ENCODE measurements at regions not wholly inside any gene's neighbourhood (a gene's known extent, or its start where the extent isn't known, plus 50 kb on each side); places are given as distances from the start of the nearest gene placed in this dataset.

GRCh38 chr5:117562647-117563046 is 988.0 kb upstream of the SEMA6A start:
- no peak overlapping the region for H3K4me3 Mint-ChIP-seq
- H3K27me3 Mint-ChIP-seq (ENCODE audit: low read depth): no peaks in the 10 kb centered on the region
- Histone ChIP-seq H2BK120ac (ENCODE audit: low read depth, low read length, poor library complexity, severe bottlenecking) (no peak overlapping the region), H3K18ac (ENCODE audit: insufficient read length, low read depth, low read length) (no peak overlapping the region), H4K5ac (ENCODE audit: insufficient read length, low read depth, low read length) (no peak overlapping the region), H3T11ph (ENCODE audit: low read length) (no peak overlapping the region), H3K4me1 (ENCODE audit: insufficient read depth, low read length) (no peaks in the 10 kb centered on the region), H4K8ac (replicated peaks; ENCODE audit: insufficient read length, low read depth, low read length) (no peak overlapping the region), H3K4me2 (ENCODE audit: insufficient read depth, insufficient read length, low read length) (no peak overlapping the region), H2BK5ac (ENCODE audit: insufficient read length, low read length) (no peak overlapping the region), H3K79me2 (ENCODE audit: insufficient read depth, low read length) (no peaks in the 10 kb centered on the region), H4K91ac (ENCODE audit: insufficient read length, low read depth, low read length) (no peak overlapping the region), H3K56ac (ENCODE audit: insufficient read length, low read depth, low read length) (no peak overlapping the region), H4K20me1 (ENCODE audit: control insufficient read depth, insufficient read depth, insufficient read length) (no peaks in the 10 kb centered on the region), H3K14ac (ENCODE audit: insufficient read depth, low read length) (no peak overlapping the region), H3K4ac (ENCODE audit: low read depth, low read length) (no peak overlapping the region), H2BK12ac (ENCODE audit: insufficient read length, low read depth, low read length) (no peak overlapping the region), H3K79me1 (ENCODE audit: insufficient read depth, low read depth, low read length, poor library complexity, severe bottlenecking) (no peaks in the 10 kb centered on the region), H2BK15ac (ENCODE audit: low read depth, low read length) (no peak overlapping the region), H2BK20ac (ENCODE audit: low read depth, low read length, poor library complexity, severe bottlenecking) (no peak overlapping the region), H3K23me2 (ENCODE audit: insufficient read length, low read depth, low read length, poor library complexity, severe bottlenecking) (no peaks in the 10 kb centered on the region), H3K23ac (ENCODE audit: insufficient read length, low read depth, low read length) (no peak overlapping the region), H3K9ac (ENCODE audit: extremely low read depth, insufficient read length, low read length) (no peak overlapping the region), H3K27ac (ENCODE audit: insufficient read length, low read depth, low read length) (no peak overlapping the region), H3K9me3 (ENCODE audit: control insufficient read depth, low read depth, low read length) (no peaks in the 10 kb centered on the region), H2AK5ac (ENCODE audit: insufficient read length, low read length) (no peak overlapping the region), H3K27me3 (ENCODE audit: insufficient read depth, low read length) (no peaks in the 10 kb centered on the region), H2AFZ (ENCODE audit: low read length) (no peak overlapping the region)
- no peak for DNase-seq
- no CpG with 5 or more reads among the region's 1 CpG for WGBS (ENCODE audit: extremely low coverage, insufficient read length, low lambda C conversion rate)
- no peaks in the 10 kb centered on the region for H3K9me3 Mint-ChIP-seq
- TF ChIP-seq CTCF (conservative IDR thresholded peaks at IDR 0.05): no peak
- H3K27ac Mint-ChIP-seq: no peak overlapping the region
- H3K4me1 Mint-ChIP-seq: no peaks in the 10 kb centered on the region
- H3K36me3 Mint-ChIP-seq (ENCODE audit: insufficient read depth in 1 of 3, low read depth in 3 of 3): no peaks in the 10 kb centered on the region
